Upper lobe of left lung (tissue), 4 donors: ENCODE measurements at regions not wholly inside any gene's neighbourhood (a gene's known extent, or its start where the extent isn't known, plus 50 kb on each side); places are given as distances from the start of the nearest gene placed in this dataset.

ENCODE experiments used
- POLR2A ChIP-seq, 4 donors: fragments of 450-650 bp; IDR thresholded peaks; one replicate each; pipeline ENCODE4 v1.5.1; 2016 to 2017; ENCODE audit warnings: antibody characterized with exemption in 4 of 4, mild to moderate bottlenecking in 2 of 4
- POLR2AphosphoS5 ChIP-seq, 2 donors: sonication (generic); formaldehyde crosslinking; IDR thresholded peaks; one replicate each; pipeline ENCODE4 v1.5.1; 2017; ENCODE audit warnings: antibody characterized with exemption in 2 of 2
- TF ChIP-seq, protein P1 (sequence below), 6 experiments: fragments of 450-650 bp in 4 of 6; fragments of 200-600 bp in 2 of 6; sonication (generic) in 2 of 6; IDR thresholded peaks; one replicate each; pipeline ENCODE4 v1.5.1; 2016 to 2019; ENCODE audit warnings: antibody characterized with exemption in 6 of 6

DNA sequence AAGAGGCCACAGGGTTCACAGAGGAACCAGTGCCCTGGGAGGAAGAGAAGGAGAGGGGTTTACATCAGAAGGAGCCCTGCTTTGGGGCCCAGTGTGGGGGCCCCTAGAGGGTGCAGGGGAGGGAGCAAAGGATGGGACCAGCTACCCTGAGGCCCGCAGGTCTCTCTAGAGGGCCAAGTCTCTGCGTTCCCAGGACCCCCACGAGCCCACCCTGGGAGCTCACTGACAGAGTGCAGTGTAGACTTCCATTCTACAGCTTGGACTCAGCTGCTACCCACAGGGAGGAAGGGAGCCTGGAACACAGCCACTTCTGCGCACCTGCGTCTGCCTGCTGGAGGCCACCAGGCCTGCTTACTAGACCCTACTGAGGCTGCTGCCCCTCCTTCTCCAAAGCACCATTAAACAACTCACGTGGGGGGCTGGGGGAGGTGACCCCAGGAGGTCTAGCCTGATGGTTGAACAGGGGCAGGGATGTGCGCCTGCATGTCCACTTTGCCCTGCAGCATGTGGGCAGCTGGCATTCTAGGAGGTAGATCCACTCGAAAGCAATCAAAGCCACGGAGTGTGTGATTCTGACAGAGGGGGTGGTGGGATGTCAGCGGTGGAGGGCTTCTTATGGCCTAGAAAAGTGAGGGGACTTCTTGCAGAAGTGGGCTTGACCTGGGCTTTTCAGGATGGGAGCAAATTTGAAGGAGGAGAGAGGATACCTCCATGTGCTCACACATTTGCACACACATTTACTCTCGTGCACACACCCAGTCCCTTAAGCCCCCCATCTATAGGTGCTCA is 90.2 kb downstream of the ZFP36L2 start:
- TF ChIP-seq, protein P1, sequence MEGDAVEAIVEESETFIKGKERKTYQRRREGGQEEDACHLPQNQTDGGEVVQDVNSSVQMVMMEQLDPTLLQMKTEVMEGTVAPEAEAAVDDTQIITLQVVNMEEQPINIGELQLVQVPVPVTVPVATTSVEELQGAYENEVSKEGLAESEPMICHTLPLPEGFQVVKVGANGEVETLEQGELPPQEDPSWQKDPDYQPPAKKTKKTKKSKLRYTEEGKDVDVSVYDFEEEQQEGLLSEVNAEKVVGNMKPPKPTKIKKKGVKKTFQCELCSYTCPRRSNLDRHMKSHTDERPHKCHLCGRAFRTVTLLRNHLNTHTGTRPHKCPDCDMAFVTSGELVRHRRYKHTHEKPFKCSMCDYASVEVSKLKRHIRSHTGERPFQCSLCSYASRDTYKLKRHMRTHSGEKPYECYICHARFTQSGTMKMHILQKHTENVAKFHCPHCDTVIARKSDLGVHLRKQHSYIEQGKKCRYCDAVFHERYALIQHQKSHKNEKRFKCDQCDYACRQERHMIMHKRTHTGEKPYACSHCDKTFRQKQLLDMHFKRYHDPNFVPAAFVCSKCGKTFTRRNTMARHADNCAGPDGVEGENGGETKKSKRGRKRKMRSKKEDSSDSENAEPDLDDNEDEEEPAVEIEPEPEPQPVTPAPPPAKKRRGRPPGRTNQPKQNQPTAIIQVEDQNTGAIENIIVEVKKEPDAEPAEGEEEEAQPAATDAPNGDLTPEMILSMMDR (IDR thresholded peaks at IDR 0.05) = no peak
- TF ChIP-seq POLR2AphosphoS5 (IDR thresholded peaks at IDR 0.05) (no peak), POLR2A (IDR thresholded peaks at IDR 0.05) (no peak)
